HG03097 (cell line): ENCODE measurements at regions not wholly inside any gene's neighbourhood (a gene's known extent, or its start where the extent isn't known, plus 50 kb on each side); places are given as distances from the start of the nearest gene placed in this dataset.

Source experiments
- ATAC-seq: cut with Tn5 transposase; IDR thresholded peaks from one replicate; pipeline ENCODE4 v1.9.1; 2021; ENCODE audit not compliant: unreplicated experiment, low FRiP score

DNA sequence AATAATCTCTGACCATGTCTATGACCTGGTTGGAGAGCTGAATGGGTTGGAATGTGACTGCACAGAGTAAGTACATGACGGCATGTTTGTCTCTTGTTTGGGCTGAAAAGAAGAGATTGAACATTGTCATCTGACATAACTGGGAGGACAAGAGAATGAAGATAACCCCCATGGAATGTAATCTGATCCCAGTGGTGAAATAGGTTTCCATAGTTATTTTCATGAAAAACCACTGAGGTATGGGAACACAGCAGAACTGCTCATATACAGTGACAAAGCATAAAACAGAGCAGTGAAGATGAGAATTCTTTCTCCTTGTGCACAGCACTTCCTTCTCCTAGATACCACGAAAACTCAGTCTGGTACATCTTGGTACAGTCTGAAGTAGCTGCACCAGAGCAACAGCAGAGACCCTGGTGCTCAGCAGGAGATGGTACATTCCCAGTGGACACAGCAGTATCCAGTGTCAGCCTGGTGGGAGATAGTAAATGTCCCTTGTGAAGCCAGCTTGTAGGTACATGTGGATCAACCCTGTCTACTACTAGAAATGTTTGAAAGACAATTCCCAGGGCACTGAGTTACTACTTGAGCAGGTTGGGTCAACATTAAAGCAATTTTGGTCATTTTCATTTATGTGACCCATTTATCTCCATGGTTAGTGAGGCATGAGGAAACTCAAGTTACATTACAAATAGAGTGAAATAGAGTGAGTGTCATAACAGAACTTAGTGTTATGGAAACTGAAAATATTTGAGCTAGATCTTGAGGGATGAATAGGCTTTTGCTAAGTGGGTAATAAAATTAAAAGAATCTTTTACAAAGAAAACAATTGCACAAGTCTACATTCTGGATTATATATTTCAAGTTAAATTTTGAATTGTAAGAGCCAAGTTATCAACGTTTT is 178.3 kb downstream of the SUCNR1 start:
- no peak for ATAC-seq

DNA sequence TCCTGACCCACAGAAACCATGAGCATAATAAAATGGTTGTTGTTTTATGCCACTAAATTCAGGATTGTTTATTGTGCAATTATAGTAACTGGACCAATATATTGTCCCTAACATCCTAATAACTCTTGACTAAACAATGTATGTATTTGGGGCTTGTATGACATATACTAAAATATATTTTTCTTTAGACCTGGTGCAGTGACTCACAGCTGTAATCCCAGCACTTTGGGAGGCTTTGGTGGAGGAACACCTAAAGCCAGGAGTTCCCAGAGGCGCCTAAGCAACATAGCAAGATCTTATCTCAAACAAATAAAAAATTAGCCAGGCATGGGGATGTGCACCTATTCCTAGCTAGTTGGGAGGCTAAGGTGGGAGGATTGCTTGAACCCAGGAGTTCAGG is 180.4 kb downstream of the SUCNR1 start:
- ATAC-seq = no peak

DNA sequence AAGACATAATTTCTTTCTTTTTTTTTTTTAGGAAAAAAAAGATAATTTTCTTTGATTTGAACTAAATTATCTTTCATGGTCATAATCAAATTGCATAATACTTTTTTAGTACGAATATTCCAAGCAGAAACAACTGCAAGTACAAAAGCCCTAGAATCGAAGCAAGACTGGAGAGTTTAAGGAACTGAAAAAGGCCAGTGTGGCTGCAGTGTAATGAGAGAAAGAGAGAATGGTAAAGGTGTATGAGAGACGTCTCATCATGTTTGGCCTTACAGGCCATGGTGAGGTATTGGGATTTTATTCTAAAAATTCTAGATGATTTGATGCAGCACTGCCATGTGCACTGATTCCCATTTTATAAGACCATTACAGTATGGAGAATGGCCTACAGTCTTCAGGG is 180.9 kb downstream of the SUCNR1 start:
- no peak for ATAC-seq

DNA sequence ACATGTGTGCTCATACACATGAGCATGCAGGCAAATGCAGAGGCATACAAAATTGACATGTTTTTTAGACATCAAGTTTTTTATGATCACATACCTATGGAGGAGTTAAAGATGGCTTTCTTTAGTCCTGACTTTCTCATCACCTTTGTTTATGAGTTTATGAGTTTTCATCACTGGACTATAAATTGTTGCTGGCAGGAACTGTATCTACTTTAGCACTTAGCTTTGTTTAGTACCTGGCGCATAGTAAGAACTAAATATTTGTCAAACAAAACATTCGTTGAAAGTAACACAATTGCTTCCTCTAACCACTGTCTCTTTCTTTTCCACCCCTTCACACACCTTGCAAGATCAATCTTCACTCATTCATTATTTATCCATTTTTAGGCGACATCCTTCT is 182.6 kb downstream of the SUCNR1 start:
- no peak for ATAC-seq

DNA sequence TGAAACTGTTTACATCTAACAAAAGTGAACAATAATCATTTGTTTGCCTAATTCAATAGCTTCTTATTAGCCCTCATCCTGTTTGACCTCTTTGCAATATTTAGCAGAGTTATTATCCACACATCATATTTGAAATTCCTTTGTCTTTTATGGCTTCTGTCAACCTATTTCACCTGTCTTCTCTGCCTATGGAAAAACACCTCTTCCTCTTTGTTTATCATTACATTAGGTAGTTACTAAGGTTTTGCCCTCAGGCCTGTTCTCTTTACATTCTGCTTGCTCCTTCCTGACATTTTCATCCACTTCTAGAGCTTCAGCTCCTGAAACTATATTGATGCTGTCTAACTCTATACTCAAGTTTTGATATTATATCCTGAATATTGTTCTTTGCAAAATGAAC is 183.0 kb downstream of the SUCNR1 start:
- ATAC-seq = no peak

DNA sequence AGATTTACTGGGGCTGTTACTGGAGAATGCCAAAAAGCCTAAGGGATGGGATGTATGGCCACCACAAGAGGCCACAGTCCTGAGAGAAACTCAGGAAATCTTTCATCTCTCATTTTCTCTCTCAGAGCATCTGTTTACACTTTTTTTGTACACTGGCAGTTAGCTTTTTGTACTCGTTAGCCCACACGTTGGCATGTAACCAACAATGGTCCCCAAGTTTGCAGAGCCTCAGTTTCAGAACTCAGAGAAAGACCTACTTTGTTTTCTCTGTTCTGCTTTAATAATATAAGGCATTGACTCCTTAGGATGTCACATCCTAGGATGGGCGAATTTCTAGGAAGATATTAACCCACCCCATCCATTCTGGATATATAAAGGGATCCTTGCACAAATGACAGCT is 183.5 kb downstream of the SUCNR1 start:
- ATAC-seq = no peak

DNA sequence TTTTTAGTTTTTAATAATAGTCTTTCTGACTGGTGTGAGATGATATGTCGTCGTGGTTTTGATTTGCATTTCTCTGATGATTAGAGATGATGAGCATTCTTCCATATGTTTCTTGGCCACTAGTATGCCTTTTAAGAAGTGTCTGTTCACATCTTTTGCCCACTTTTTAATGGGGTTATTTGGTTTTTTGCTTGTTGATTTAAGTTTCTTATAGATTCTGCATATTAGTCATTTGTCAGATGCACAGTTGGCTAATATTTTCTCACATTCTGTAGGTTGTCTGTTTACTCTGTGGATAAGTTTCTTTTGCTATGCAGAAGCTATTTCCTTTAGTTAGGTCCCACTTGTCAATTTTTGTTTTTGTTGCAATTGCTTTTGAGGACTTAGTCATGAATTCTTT is 185.4 kb downstream of the SUCNR1 start:
- no peak for ATAC-seq

DNA sequence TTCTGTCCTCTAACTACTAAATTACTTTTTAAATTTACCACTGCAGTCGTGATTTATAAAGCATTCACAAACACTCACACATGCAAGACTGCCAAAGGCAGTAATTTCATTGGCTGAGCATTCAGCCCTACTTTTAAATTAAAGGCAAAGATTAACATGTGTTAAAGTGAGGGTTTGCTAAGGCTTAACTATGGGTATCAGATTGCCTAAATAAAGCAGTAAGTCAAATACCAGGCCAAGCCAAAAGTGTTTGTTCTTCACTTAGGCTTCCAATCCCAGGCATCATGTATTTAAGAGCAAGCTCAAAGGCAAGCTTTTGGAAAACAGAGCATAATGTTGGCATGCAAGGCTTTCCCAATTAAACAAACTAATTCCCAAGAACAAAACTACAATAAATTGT is 187.3 kb downstream of the SUCNR1 start:
- ATAC-seq = no peak

DNA sequence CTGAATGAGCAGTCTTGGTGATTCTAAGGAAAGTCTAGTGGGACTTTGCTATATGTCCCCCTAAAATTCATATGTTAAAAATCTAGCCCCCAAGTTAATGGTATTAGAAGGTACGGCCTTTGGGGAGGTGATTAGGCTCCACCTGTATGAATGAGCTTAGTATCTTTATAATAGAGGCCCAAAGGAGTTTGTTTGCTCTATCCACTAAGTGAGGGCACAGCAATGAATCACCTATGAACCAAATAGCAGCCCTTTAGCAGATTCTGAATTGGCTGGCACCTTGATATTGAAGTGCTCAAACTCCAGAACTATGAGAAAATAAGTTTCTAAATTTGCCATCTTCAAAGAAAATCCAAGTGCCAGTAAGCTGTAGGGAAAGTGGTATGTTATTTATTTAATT is 187.9 kb downstream of the SUCNR1 start:
- ATAC-seq = no peak

DNA sequence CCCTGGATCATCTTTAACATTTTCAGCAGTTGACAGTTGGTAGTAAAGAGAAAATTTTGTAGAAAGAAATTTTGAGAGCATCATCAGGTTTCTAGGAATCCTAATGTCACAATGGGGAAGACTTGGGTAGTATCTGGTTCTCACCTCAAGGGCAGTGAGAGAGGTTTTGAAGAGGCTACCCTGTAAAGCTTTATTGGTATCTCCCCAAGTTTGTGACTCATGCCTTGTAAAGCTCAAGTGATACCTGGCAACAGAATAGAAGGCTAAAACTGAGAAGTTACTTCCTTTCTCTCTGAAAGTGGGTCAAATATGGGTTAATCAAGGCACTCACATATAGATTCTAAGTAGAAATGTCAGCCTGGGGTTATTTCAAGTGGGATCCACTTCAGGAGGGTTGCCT is 196.4 kb downstream of the SUCNR1 start:
- no peak for ATAC-seq

DNA sequence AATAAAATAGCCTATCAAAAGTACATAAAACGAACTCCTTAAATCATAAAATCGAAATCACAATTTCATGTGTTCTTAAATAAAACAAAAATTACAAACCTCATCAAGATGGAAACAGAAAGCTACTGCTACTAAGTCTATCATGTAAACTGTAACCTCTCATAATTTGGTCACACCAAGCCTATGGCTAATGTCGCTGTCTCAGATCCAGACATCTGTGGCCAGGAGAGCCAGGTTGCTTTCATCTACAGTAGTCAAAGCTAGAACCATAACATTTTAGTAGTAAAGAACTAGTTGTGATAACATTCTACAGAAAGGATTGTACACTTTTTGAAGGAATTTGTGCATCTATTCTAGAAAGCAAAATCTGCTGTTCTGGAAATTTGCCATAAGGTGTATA is 197.4 kb upstream of the MBNL1 start:
- ATAC-seq = no peak

DNA sequence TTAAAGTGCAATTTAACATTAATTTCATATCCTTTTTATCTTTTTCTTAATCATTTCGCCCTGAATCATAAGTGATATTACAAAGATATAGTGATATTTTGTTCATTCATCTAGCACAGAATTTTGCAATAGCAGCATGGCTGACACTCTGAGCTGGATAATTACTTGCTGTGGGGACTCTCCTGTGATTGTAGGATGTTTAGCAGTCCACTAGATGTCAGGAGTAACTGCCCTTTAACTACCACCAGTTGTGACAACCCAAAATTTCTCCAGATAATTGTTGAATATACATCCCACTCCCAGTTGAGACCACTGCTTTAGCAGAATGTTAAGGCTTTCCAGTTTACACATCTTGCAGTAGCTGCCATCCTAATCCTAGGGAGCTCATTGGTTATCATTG is 196.8 kb upstream of the MBNL1 start:
- ATAC-seq = no peak

DNA sequence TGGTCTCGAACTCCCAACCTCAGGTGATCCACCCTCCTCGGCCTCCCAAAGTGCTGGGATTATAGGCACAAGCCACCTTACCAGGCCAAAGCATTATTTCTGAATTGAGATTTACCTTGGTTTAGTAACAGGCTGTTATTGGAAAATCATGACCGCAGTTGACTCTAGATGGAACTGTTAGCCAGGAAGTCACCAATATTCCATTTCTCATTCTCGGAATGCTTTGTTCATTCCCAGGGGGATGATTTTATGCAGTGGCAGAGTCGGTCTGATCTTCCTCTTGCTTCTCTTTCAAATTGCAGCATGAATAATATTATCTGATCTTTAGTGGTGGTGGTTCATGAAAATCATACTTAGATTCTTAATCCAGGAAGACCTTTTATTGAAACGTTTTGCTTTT is 195.5 kb upstream of the MBNL1 start:
- ATAC-seq = no peak

DNA sequence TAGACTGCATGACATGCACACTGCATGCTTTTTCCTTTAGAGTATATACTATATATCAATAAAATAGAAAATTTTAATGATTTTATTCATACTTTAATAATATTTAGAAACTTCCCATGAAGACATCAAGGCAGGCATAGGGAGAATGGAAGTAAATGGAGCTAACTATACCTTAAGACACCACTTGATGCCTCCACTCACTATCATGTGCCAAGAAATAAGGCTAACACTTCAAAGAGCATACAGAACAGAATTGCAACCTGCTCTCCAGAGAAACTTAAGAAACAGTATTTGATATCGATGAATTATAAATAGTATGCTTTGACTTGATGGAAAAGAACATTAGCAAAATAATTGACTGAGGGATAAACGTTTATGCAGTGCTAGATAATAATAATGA is 192.6 kb upstream of the MBNL1 start:
- no peak for ATAC-seq

DNA sequence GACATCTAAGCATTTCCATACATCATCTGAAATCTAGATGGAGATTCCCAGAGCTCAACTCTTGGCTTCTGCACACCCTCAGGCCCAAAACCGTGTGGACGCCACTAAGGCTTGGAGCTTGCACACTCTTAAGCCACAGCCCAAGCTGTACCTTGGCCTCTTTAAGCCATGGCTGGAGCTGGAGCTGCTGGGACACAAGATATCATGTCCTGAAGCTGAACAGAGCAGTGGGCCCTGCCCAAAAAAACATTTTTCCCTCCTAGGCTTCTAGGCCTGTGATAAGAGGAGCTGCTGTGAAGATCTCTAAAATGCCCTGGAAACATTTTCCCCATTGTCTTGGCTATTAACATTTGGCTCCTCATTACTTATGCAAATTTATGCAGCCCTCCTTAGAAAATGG is 188.7 kb upstream of the MBNL1 start:
- no peak for ATAC-seq

DNA sequence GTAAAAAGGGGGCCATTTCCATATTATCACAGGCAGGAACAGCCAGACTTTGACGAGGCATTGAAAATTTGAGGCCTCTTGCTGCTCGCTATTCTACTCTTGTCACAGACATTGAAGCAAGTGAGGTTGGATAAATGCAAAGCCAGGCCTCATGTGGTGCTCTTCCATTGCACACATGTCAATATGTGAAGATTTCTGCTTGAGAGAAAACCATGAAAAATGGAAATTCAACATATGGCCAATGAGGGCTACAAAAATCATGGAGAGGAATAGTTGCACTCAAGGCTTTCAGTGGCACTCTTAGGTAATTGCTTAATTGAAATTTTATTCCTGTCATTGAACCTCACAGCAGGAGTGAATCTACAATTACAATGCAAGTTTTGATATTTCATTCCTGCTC is 185.6 kb upstream of the MBNL1 start:
- no peak for ATAC-seq

DNA sequence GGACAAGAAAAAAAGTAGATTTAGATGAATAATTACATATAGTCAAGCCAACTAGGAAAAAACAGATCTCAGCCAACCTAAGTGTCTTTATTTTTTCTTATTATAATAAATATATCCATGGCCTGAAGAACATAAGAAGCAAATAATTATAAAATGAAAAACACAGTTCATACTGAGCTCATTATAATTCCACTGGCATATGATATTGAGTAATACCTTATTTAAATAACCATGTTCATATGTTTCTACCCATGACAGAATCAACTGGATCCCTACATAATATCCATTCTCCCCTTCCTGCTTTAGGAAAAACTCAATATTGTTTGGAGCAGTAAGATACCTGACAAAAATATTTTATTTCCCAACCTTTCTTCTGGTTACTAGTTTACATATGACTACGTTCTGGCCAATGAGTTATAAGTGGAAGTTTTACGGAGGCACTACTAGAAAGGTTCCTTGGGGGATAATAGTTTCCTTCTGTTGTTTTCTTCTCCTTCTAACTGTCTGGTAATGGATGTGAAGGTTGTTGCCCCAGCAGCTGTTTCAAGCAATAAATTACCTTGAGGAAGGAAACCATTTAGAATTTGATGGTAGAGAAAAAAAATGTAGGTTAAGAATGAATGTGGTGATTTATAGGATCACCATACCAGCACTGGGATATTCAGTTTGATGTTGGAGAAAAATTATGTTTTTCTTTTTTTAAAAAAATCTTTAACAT is 184.1 kb upstream of the MBNL1 start:
- ATAC-seq = no peak

DNA sequence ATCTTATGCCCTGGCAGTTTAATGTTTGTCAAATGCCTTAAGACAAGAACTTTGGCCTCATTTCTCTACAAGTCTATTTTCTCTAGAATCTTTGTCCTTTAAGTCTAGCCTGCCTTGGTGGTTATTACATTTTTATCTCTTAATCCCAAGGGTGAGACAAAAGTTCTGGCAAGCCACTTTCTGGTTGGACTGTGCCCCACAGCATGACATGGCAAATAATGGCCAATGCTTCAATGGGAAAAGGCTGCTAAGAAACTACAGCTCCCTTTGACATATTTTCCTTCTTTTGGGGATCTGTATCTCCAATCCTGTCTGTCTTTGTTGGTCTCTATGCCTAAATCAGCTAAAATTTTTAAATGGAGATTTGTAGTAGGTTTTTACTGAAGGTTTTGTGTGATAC is 181.6 kb upstream of the MBNL1 start:
- ATAC-seq = no peak

DNA sequence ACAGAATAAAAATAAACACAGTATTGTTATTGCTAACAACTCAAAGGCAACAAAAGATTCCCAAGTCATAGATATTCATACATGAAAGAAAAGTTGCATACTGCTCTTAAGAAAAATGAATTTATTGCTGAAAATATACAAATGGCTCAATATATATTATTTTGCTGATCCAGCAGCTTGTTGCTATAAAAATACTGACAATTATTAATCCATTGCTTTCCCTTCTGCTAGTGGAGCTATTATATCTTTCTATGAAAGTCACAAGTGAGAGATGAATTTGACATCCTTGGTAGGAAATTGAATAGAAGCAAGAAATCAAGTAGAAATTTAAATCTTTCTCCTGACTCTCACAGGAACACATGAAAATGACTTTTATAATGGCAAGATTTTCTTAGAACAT is 179.2 kb upstream of the MBNL1 start:
- no peak for ATAC-seq

DNA sequence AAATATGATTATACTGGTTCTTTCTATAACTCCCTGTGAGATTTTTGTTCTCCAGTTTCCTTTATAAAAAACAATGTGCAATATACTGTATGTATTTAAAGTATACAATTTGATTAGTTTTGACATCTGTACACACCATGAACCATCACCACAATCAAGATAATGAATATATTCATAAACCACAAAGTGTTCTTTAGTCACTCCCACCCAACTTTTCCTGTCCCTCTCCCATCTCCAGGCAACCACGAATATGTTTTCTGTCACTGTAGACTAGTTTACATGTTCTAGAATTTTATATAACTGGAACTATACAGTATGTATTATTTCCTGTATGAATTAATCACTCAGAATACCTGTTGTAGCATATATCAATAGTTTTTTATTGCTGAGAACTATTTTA is 177.0 kb upstream of the MBNL1 start:
- ATAC-seq = no peak

DNA sequence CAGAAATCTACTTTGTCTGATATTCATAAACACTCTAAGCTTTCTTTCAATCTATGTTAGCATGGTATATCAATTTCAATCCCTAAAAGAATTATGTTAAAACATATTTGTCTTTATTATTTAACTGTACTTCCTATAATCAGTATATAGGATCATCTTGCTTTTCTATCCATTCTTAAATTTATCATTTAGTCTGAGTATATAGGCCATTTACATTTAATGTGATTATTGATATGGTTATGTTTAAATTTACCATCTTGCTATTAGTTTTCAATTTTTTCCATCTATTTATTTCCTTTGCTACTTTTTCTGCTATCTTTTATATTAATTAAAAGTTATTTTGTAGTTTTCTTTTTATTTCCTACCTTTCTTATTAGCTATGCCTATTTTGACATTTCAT is 174.8 kb upstream of the MBNL1 start:
- ATAC-seq = no peak

DNA sequence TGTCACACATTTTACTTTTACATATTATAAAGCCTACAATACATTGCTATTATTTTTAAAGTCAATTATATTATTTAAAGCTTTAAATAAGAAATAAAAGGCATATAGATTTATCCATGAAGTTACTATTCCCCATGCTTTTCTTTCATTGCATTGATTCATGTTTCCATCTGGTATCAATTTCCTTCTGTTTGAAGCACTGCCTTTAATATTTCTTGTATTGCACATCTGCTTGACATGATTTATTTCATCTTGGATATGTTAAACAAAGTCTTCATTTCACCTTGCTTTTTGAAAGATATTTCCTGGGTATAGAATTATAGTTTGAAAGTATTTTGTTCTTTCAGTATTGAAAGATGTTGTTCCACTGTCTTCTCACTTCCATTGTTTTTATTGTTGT is 174.3 kb upstream of the MBNL1 start:
- ATAC-seq = no peak
